HCT116 (cell line): ENCODE measurements at regions not wholly inside any gene's neighbourhood (a gene's known extent, or its start where the extent isn't known, plus 50 kb on each side); places are given as distances from the start of the nearest gene placed in this dataset.

Experiments
- CTCF ChIP-seq, 3 experiments: fragments of 200-600 bp in 1 of 3; sonication (generic) in 1 of 3; IDR thresholded peaks in 2 of 3; conservative IDR thresholded peaks in 1 of 3; 2 replicates each; pipeline ENCODE4 v1.5.1; 2012 to 2017; ENCODE audit warnings: low read depth in 2 of 3, low read length in 2 of 3, antibody characterized with exemption in 1 of 3, borderline replicate concordance in 1 of 3, control low read depth in 1 of 3, mild to moderate bottlenecking in 1 of 3, mixed read lengths in 1 of 3, mixed run types in 1 of 3, moderate library complexity in 1 of 3; ENCODE audit not compliant: insufficient read depth in 1 of 3
- EZH2 ChIP-seq: fragments of 200-600 bp; sonication (generic); IDR thresholded peaks from 2 replicates; pipeline ENCODE4 v1.6.1; 2017; ENCODE audit warnings: antibody characterized with exemption, mixed run types
- EZH2phosphoT487 ChIP-seq: fragments of 200-600 bp; IDR thresholded peaks from 2 replicates; pipeline ENCODE4 v1.6.1; 2018; ENCODE audit warnings: antibody characterized with exemption, borderline replicate concordance
- MAX ChIP-seq: IDR thresholded peaks from 2 replicates; pipeline ENCODE4 v1.6.1; 2012
- POLR2A ChIP-seq: IDR thresholded peaks from 2 replicates; pipeline ENCODE4 v1.7.0; 2011; ENCODE audit warnings: borderline replicate concordance; ENCODE audit not compliant: insufficient read depth, insufficient read length; ENCODE audit errors: extremely low read depth
- POLR2AphosphoS5 ChIP-seq: IDR thresholded peaks from 2 replicates; pipeline ENCODE4 v1.6.1; 2011; ENCODE audit warnings: mild to moderate bottlenecking, low read depth, low read length, moderate library complexity
- RAD21 ChIP-seq: IDR thresholded peaks from 2 replicates; pipeline ENCODE4 v1.6.1; 2012; ENCODE audit warnings: low read depth, mild to moderate bottlenecking
- SP1 ChIP-seq: IDR thresholded peaks from 2 replicates; pipeline ENCODE4 v1.6.1; 2012; ENCODE audit warnings: low read depth
- TCF7L2 ChIP-seq: IDR thresholded peaks from 2 replicates; pipeline ENCODE4 v1.7.0; 2011; ENCODE audit warnings: borderline replicate concordance, inconsistent platforms; ENCODE audit not compliant: insufficient read depth, insufficient read length; ENCODE audit errors: extremely low read depth
- ZFX ChIP-seq: fragments of 450-650 bp; IDR thresholded peaks from 2 replicates; pipeline ENCODE4 v1.6.1; 2017

GRCh38 chr6:134453792-134454510 is 136.0 kb upstream of the SGK1 start:
- no peak for TF ChIP-seq ZFX
- TF ChIP-seq SP1: no peak
- TF ChIP-seq MAX: no peak
- TF ChIP-seq CTCF (IDR thresholded peaks at IDR 0.05 in 2 of 3, conservative IDR thresholded peaks at IDR 0.05 in 1 of 3; ENCODE audit: borderline replicate concordance in 1 of 3, insufficient read depth in 1 of 3, low read depth in 2 of 3, low read length in 2 of 3): no peak
- no peak for TF ChIP-seq POLR2AphosphoS5
- no peak for TF ChIP-seq POLR2A
- no peak for TF ChIP-seq RAD21
- TF ChIP-seq EZH2: no peak
- no peak for TF ChIP-seq TCF7L2
- no peak for TF ChIP-seq EZH2phosphoT487
